SK-N-SH treated with all-trans-retinoic acid at 6 μM for 48 hours (cell line): ENCODE measurements at regions not wholly inside any gene's neighbourhood (a gene's known extent, or its start where the extent isn't known, plus 50 kb on each side); places are given as distances from the start of the nearest gene placed in this dataset.

Source experiments
- ATAC-seq: fragments of 200-7000 bp; cut with Tn5 transposase; 3 replicates; pipeline ENCODE4 v1.9.1; 2020; ENCODE audit warnings: mild to moderate bottlenecking, moderate library complexity
- BACH2 ChIP-seq: fragments of 250-450 bp; sonication (Bioruptor Pico); IDR thresholded peaks from 2 replicates; pipeline ENCODE4 v1.9.0; 2021; ENCODE audit warnings: mild to moderate bottlenecking, borderline replicate concordance
- CSDC2 ChIP-seq: fragments of 250-450 bp; sonication (Bioruptor Pico); IDR thresholded peaks from 2 replicates; pipeline ENCODE4 v1.5.0; 2020; ENCODE audit warnings: mild to moderate bottlenecking, moderate library complexity
- CSRNP3 ChIP-seq: fragments of 250-450 bp; sonication (Bioruptor Pico); IDR thresholded peaks from 2 replicates; pipeline ENCODE4 v1.5.1; 2021; ENCODE audit warnings: mild to moderate bottlenecking, moderate library complexity
- ESRRG ChIP-seq: fragments of 250-450 bp; sonication (Bioruptor Pico); IDR thresholded peaks from 2 replicates; pipeline ENCODE4 v1.6.1; 2021; ENCODE audit warnings: mild to moderate bottlenecking
- GLIS3 ChIP-seq: fragments of 250-450 bp; sonication (Bioruptor Pico); IDR thresholded peaks from 2 replicates; pipeline ENCODE4 v1.5.0; 2020; ENCODE audit warnings: mild to moderate bottlenecking, moderate library complexity
- ISL1 ChIP-seq: fragments of 250-450 bp; sonication (Bioruptor Pico); IDR thresholded peaks from 2 replicates; pipeline ENCODE4 v2.1.2; 2022; ENCODE audit warnings: mild to moderate bottlenecking, moderate library complexity
- PPARA ChIP-seq: fragments of 250-450 bp; sonication (Bioruptor Pico); IDR thresholded peaks from 2 replicates; pipeline ENCODE4 v1.5.0; 2020; ENCODE audit warnings: mild to moderate bottlenecking, borderline replicate concordance
- RARB ChIP-seq: fragments of 250-450 bp; sonication (Bioruptor Pico); IDR thresholded peaks from 2 replicates; pipeline ENCODE4 v1.8.0; 2021; ENCODE audit warnings: mild to moderate bottlenecking, moderate library complexity
- SNAI2 ChIP-seq: fragments of 250-450 bp; sonication (Bioruptor Pico); IDR thresholded peaks from 2 replicates; pipeline ENCODE4 v1.5.0; 2020; ENCODE audit warnings: mild to moderate bottlenecking, moderate library complexity
- TOX ChIP-seq: fragments of 250-450 bp; sonication (Bioruptor Pico); IDR thresholded peaks from 2 replicates; pipeline ENCODE4 v1.8.0; 2021; ENCODE audit warnings: mild to moderate bottlenecking, moderate library complexity, borderline replicate concordance
- TSHZ2 ChIP-seq: fragments of 250-450 bp; sonication (Bioruptor Pico); IDR thresholded peaks from 2 replicates; pipeline ENCODE4 v1.5.0; 2020; ENCODE audit warnings: mild to moderate bottlenecking, moderate library complexity
- ZC3H10 ChIP-seq: fragments of 250-450 bp; sonication (Bioruptor Pico); IDR thresholded peaks from 2 replicates; pipeline ENCODE4 v1.5.1; 2021; ENCODE audit warnings: mild to moderate bottlenecking, moderate library complexity
- ZFP3 ChIP-seq: fragments of 250-450 bp; sonication (Bioruptor Pico); IDR thresholded peaks from 2 replicates; pipeline ENCODE4 v1.5.0; 2020; ENCODE audit warnings: mild to moderate bottlenecking, moderate library complexity
- ZFP30 ChIP-seq: fragments of 450-650 bp; formaldehyde crosslinking; IDR thresholded peaks from 2 replicates; pipeline ENCODE4 v1.5.0; 2022; ENCODE audit warnings: mild to moderate bottlenecking, moderate library complexity
- ZNF565 ChIP-seq: fragments of 450-650 bp; formaldehyde crosslinking; conservative IDR thresholded peaks from 2 replicates; pipeline ENCODE4 v1.5.0; 2020; ENCODE audit warnings: low read depth, mild to moderate bottlenecking, moderate library complexity
- ZNF70 ChIP-seq: fragments of 450-650 bp; formaldehyde crosslinking; IDR thresholded peaks from 2 replicates; pipeline ENCODE4 v1.5.0; 2020; ENCODE audit warnings: mild to moderate bottlenecking, moderate library complexity
- TF ChIP-seq, protein P1 (sequence below): fragments of 250-450 bp; sonication (Bioruptor Pico); IDR thresholded peaks from 2 replicates; pipeline ENCODE4 v1.8.0; 2020; ENCODE audit warnings: mild to moderate bottlenecking, moderate library complexity, borderline replicate concordance
- TF ChIP-seq, protein P2 (sequence below): fragments of 250-450 bp; sonication (Bioruptor Pico); IDR thresholded peaks from 2 replicates; pipeline ENCODE4 v1.5.1; 2020; ENCODE audit warnings: low read depth, mild to moderate bottlenecking, moderate library complexity
- TF ChIP-seq, protein P3 (sequence below): fragments of 250-450 bp; sonication (Bioruptor Pico); IDR thresholded peaks from 2 replicates; pipeline ENCODE4 v1.8.0; 2021; ENCODE audit warnings: low read depth, mild to moderate bottlenecking, moderate library complexity, borderline replicate concordance

DNA sequence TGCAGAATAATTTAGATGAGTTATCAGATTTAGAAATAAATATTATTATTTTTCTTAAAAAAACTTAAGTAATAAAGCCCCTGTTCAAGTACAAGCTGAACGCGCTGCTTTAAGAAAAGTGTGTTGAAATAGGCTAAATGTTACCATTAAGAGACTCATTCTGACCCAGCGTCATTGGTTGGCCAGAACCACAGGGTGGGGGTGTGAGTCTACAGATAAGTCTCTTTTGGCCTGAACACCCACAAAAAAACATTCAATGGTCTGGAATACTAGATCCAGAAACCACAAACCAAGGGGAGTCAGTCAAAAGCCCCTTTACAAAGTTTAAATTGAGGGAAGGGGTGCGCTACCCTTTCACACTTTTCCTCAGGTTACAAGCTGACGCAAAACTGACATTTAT, 776.1 kb downstream of the KCNJ2 start:
- ATAC-seq = no peak

GRCh38 chr17:70947215-70947614, 777.9 kb downstream of the KCNJ2 start:
- TF ChIP-seq, protein P1, sequence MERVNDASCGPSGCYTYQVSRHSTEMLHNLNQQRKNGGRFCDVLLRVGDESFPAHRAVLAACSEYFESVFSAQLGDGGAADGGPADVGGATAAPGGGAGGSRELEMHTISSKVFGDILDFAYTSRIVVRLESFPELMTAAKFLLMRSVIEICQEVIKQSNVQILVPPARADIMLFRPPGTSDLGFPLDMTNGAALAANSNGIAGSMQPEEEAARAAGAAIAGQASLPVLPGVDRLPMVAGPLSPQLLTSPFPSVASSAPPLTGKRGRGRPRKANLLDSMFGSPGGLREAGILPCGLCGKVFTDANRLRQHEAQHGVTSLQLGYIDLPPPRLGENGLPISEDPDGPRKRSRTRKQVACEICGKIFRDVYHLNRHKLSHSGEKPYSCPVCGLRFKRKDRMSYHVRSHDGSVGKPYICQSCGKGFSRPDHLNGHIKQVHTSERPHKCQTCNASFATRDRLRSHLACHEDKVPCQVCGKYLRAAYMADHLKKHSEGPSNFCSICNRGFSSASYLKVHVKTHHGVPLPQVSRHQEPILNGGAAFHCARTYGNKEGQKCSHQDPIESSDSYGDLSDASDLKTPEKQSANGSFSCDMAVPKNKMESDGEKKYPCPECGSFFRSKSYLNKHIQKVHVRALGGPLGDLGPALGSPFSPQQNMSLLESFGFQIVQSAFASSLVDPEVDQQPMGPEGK (CRISPR knock-in tag) = no peak
- no peak for TF ChIP-seq CSDC2 (CRISPR knock-in tag)
- no peak for TF ChIP-seq TSHZ2 (CRISPR knock-in tag)
- no peak for ATAC-seq

More for the DNA sequence above, 776.1 kb downstream of the KCNJ2 start:
- TF ChIP-seq GLIS3 (CRISPR knock-in tag) = no peak
- no peak for TF ChIP-seq ZNF70
- TF ChIP-seq BACH2 (CRISPR knock-in tag) = no peak
- TF ChIP-seq PPARA (CRISPR knock-in tag) = no peak
- TF ChIP-seq ZFP3 (CRISPR knock-in tag) = no peak
- no peak for TF ChIP-seq ZC3H10 (CRISPR knock-in tag)
- no peak for TF ChIP-seq CSRNP3 (CRISPR knock-in tag)
- no peak for TF ChIP-seq ZFP30 (CRISPR knock-in tag)
- no peak for TF ChIP-seq TOX
- no peak for TF ChIP-seq CSDC2 (CRISPR knock-in tag)
- no peak for TF ChIP-seq RARB

- TF ChIP-seq TOX (no peak), SNAI2 (no peak), ISL1 (CRISPR knock-in tag) (no peak), GLIS3 (CRISPR knock-in tag) (no peak), PPARA (CRISPR knock-in tag) (no peak), ESRRG (no peak), ZNF565 (no peak), CSRNP3 (CRISPR knock-in tag) (no peak)
- TF ChIP-seq, protein P2, sequence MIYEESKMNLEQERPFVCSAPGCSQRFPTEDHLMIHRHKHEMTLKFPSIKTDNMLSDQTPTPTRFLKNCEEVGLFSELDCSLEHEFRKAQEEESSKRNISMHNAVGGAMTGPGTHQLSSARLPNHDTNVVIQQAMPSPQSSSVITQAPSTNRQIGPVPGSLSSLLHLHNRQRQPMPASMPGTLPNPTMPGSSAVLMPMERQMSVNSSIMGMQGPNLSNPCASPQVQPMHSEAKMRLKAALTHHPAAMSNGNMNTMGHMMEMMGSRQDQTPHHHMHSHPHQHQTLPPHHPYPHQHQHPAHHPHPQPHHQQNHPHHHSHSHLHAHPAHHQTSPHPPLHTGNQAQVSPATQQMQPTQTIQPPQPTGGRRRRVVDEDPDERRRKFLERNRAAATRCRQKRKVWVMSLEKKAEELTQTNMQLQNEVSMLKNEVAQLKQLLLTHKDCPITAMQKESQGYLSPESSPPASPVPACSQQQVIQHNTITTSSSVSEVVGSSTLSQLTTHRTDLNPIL (CRISPR knock-in tag) = no peak
- TF ChIP-seq, protein P3, sequence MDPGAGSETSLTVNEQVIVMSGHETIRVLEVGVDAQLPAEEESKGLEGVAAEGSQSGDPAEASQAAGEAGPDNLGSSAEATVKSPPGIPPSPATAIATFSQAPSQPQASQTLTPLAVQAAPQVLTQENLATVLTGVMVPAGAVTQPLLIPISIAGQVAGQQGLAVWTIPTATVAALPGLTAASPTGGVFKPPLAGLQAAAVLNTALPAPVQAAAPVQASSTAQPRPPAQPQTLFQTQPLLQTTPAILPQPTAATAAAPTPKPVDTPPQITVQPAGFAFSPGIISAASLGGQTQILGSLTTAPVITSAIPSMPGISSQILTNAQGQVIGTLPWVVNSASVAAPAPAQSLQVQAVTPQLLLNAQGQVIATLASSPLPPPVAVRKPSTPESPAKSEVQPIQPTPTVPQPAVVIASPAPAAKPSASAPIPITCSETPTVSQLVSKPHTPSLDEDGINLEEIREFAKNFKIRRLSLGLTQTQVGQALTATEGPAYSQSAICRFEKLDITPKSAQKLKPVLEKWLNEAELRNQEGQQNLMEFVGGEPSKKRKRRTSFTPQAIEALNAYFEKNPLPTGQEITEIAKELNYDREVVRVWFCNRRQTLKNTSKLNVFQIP (CRISPR knock-in tag) = no peak
Observed at GRCh38 chr17:70947636-70948565, 778.6 kb downstream of the KCNJ2 start.

More at GRCh38 chr17:70947636-70948565, 778.6 kb downstream of the KCNJ2 start:
- ATAC-seq = no peak
